Stimulated activated naive B cell treated with anti-CD40 and anti-IgM and Interleukin-4, amounts not matched to agents 10 μg/mL and 1 μg/mL and 100 μg/mL, for 72 hours (primary cell): ENCODE measurements at regions not wholly inside any gene's neighbourhood (a gene's known extent, or its start where the extent isn't known, plus 50 kb on each side); places are given as distances from the start of the nearest gene placed in this dataset.
A peak's percentile ranks its signal among the peaks of the same experiment; 100 is the strongest.
"Not testable (repeated sequence)": the region's sequence is repeated elsewhere in the genome, so short reads cannot be mapped to it uniquely, and the experiment has no call there.

ENCODE experiments used
- ATAC-seq, 2 donors: fragments of 150-1000 bp; cut with Tn5 transposase; replicated peaks; 2 replicates each; pipeline ENCODE4 v1.10.0; 2021; ENCODE audit warnings: moderate library complexity in 1 of 2
- DNase-seq: peaks from one replicate; pipeline ENCODE4 v3.0.0; 2021
- H3K27ac Mint-ChIP-seq: one replicate; pipeline ENCODE4 v1.8.0; 2022; ENCODE audit warnings: mild to moderate bottlenecking, mixed read lengths
- H3K27me3 Mint-ChIP-seq, 2 donors: one replicate each; pipeline ENCODE4 v1.8.0; 2022; ENCODE audit warnings: mixed read lengths in 2 of 2
- H3K36me3 Mint-ChIP-seq, 2 donors: one replicate each; pipeline ENCODE4 v1.8.0; 2022; ENCODE audit warnings: mixed read lengths in 2 of 2, mild to moderate bottlenecking in 1 of 2
- H3K4me1 Mint-ChIP-seq, 2 donors: one replicate each; pipeline ENCODE4 v1.8.0; 2022; ENCODE audit warnings: mixed read lengths in 2 of 2, mild to moderate bottlenecking in 1 of 2
- H3K4me3 Mint-ChIP-seq, 2 donors: one replicate each; pipeline ENCODE4 v1.8.0; 2022; ENCODE audit warnings: mild to moderate bottlenecking in 2 of 2, mixed read lengths in 2 of 2, moderate library complexity in 1 of 2
- H3K9me3 Mint-ChIP-seq, 2 donors: one replicate each; pipeline ENCODE4 v1.8.0; 2022; ENCODE audit warnings: mixed read lengths in 2 of 2, mild to moderate bottlenecking in 1 of 2

DNA sequence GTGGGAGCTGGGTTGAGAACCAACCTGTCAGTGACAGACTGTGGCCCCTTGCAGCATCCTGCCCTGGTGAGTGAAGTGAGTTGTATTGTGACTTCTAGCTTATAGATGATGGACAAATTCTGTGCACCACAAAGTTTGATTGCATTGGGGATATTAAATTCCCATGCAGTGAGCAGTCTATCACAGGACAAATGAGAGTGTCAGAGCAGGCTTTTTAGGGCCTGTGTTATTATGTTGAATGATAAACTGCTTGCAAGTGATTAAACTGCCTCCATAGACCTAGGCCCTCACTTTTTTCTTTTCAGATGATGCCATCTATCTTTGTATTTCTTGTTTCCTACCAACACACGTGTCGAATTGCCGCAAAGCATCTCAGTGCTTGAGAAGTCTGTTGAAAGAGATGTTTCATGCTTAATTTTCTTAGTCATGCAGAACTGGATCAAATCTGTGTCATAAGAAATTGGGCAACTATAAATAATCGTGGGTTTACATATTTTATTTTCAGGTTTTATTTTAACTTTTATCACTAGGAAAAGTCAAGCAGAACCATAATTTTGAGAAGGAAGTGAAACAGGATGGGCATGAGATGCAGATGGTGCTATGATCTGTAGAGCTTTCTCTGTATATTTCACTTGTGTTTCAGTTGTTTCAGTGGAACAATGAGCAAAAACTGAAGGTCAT lies 199.2 kb downstream of the S1PR1 start:
- Mint-ChIP-seq H3K36me3 (no peaks in the 10 kb centered on the region), H3K9me3 (no peaks in the 10 kb centered on the region), H3K4me1 (peaks cover 20 to 44% of the 10 kb centered on the region in 2 donors), H3K4me3 (peak overlapping the region in 1 of 2 donors; percentile 28), H3K27me3 (no peaks in the 10 kb centered on the region), H3K27ac (peak overlapping the region; percentile 81)
- DNase-seq (no peak), ATAC-seq (peak; percentile 90)

GRCh38 chr1:101437800-101438199 lies 201.0 kb downstream of the S1PR1 start:
- Mint-ChIP-seq H3K4me3 (no peak overlapping the region), H3K9me3 (no peaks in the 10 kb centered on the region), H3K36me3 (no peaks in the 10 kb centered on the region), H3K27ac (no peak overlapping the region), H3K4me1 (peaks cover 13 to 44% of the 10 kb centered on the region in 2 donors), H3K27me3 (no peaks in the 10 kb centered on the region)
- no peak for ATAC-seq
- no peak for DNase-seq

- Mint-ChIP-seq H3K27ac (no peak overlapping the region), H3K4me3 (no peak overlapping the region), H3K9me3 (no peaks in the 10 kb centered on the region), H3K4me1 (peaks cover 13 to 42% of the 10 kb centered on the region in 2 donors), H3K36me3 (no peaks in the 10 kb centered on the region), H3K27me3 (no peaks in the 10 kb centered on the region)
- ATAC-seq (peak; percentile 39 to 44), DNase-seq (no peak)
These were observed 201.5 kb downstream of the S1PR1 start for GRCh38 chr1:101438359-101438758.

DNA sequence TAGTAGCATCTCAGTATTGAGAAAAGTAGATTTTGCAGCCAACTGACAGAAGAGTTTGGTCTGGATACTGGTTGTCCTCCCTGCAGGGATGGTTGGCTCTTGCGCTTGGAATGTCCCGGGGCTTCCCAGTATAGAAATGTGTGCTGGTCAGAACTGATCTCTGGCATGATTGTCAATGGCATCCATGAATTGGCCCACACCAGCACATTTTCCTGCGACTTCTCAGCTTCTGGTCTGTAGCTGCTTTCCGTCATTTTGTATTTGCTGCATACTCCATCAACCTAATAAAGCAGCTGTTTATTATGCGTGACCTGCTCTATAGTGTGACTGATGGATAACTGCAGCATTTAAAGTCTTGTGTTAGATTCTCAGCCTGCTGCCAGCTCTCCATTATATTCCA lies 203.7 kb downstream of the S1PR1 start:
- Mint-ChIP-seq H3K27ac (no peak overlapping the region), H3K27me3 (no peaks in the 10 kb centered on the region), H3K9me3 (no peaks in the 10 kb centered on the region), H3K4me3 (no peak overlapping the region), H3K36me3 (no peaks in the 10 kb centered on the region), H3K4me1 (peaks cover 15 to 42% of the 10 kb centered on the region in 2 donors)
- DNase-seq (no peak), ATAC-seq (no peak)

DNA sequence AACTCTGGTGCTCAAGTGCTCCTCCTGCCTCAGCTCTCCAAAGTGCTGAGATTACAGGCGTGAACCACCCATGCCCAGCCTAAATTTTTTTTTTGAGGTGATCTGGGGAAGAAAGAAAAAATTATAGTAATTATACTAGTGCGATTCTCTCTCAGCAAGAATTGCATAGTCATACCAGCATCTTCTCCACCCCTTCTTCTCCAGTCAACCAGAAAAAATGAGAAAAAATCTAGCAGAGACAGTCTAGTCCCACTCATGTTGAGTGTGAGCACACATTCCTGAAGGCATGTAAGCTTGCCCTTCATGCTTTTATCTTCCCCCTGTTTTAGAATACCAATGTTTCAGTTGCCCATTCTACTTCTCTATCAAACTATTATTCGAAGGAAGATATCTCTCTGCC lies 207.6 kb downstream of the S1PR1 start:
- Mint-ChIP-seq H3K4me3 (no peak overlapping the region), H3K36me3 (no peaks in the 10 kb centered on the region), H3K27me3 (peaks cover 12 to 13% of the 10 kb centered on the region in 2 donors), H3K27ac (no peak overlapping the region), H3K9me3 (no peaks in the 10 kb centered on the region), H3K4me1 (peaks cover 2 to 6% of the 10 kb centered on the region in 2 donors)
- ATAC-seq (peak in 1 of 2 donors; percentile 61), DNase-seq (no peak)

DNA sequence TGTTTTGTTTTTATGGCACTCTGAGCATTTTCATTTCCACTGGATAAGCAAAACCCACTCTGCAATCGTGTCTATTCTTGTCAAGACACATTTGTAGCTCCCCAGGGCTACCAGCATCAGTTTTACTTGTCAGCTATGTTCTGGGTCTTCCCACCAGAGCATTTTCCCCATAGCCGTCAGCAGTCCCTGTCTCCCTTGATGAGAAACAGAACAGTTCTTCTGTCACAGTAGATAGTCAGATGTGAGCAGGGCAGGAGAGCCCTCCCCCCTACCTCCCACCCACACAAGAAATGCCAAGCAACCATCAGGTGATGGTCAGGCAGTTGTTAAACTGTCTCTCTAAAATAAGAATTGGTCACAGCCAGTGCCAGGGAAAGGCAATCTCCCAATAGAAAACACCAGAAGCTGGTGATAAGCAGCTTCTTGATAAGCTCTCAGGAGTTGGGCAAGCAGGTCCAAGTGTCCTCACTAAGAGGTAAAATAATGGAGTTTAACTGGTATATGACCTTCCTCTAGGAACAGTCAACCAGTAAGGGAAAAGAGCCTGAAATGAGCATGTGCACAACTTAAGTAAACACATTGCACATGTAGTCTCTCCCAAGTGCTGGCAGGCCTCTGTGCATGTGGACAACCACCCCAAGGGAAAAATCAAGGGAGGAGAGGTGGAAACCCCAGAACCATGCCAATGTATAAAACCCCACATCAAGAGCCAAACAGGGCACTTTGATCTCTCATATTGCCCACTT lies 208.2 kb downstream of the S1PR1 start:
- no peak for DNase-seq
- no peak for ATAC-seq
- H3K9me3 Mint-ChIP-seq, result no peaks in the 10 kb centered on the region
- no peak overlapping the region for H3K27ac Mint-ChIP-seq
- H3K4me1 Mint-ChIP-seq, result peaks cover 9 to 11% of the 10 kb centered on the region in 2 donors
- H3K27me3 Mint-ChIP-seq, result peaks cover 12 to 13% of the 10 kb centered on the region in 2 donors
- no peaks in the 10 kb centered on the region for H3K36me3 Mint-ChIP-seq
- no peak overlapping the region for H3K4me3 Mint-ChIP-seq

GRCh38 chr1:101448018-101448417 lies 211.2 kb downstream of the S1PR1 start:
- no peak for ATAC-seq
- Mint-ChIP-seq H3K9me3 (no peaks in the 10 kb centered on the region), H3K4me3 (no peak overlapping the region), H3K4me1 (peaks cover 16 to 25% of the 10 kb centered on the region in 2 donors), H3K36me3 (no peaks in the 10 kb centered on the region), H3K27me3 (peaks cover 12 to 13% of the 10 kb centered on the region in 2 donors), H3K27ac (no peak overlapping the region)
- no peak for DNase-seq

- not testable (repeated sequence) for ATAC-seq, H3K9me3 Mint-ChIP-seq, H3K4me3 Mint-ChIP-seq, DNase-seq, H3K27ac Mint-ChIP-seq, H3K36me3 Mint-ChIP-seq
- peaks cover 25 to 35% of the 10 kb centered on the region in 2 donors for H3K4me1 Mint-ChIP-seq
- peaks cover 12 to 13% of the 10 kb centered on the region in 2 donors for H3K27me3 Mint-ChIP-seq
These were observed 213.9 kb downstream of the S1PR1 start for GRCh38 chr1:101450691-101451090.

DNA sequence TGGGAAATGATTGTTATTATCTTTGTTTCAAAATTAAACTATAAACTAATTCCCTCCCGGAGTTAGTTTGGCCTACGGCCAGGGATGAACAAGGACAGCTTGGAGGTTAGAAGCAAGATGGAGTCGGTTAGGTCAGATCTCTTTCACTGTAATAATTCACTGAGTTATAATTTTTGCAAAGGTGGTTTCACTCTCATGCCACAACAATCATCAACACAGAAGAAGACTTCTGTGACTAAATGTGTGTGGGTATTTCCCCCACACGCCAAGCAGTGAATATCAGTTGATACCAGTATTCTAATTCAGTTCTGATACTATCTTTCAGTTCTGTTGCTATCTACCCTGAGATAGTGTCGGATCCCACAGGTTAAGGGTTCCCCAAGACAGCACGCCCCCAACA lies 215.1 kb downstream of the S1PR1 start:
- ATAC-seq (peak; percentile 83 to 85), DNase-seq (no peak)
- no peak overlapping the region for H3K4me3 Mint-ChIP-seq
- peaks cover 4 to 16% of the 10 kb centered on the region in 2 donors for H3K27me3 Mint-ChIP-seq
- no peaks in the 10 kb centered on the region for H3K36me3 Mint-ChIP-seq
- peaks cover 25 to 35% of the 10 kb centered on the region in 2 donors for H3K4me1 Mint-ChIP-seq
- no peak overlapping the region for H3K27ac Mint-ChIP-seq
- H3K9me3 Mint-ChIP-seq, result no peaks in the 10 kb centered on the region

DNA sequence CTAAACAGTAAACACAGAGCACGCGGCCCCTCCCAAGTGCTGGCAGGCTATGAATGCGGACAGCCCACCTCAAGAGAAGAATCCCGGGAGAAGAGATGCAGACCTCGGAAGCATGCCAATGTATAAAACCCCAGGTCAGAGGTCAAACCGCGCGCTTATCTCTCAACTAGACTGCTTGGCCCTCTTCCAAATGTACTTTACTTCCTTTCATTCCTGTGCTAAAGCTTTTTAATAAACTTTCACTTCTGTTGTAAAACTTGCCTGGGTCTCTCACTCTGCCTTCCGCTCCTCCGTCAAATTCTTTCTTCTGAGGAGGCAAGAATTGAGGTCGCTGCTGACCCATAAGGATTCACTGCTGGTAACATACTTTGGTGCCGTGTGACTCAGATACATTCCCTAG lies 216.0 kb downstream of the S1PR1 start:
- DNase-seq (no peak), ATAC-seq (no peak)
- Mint-ChIP-seq H3K36me3 (no peaks in the 10 kb centered on the region), H3K27me3 (peaks cover 0 to 12% of the 10 kb centered on the region in 2 donors), H3K4me1 (peaks cover 25 to 35% of the 10 kb centered on the region in 2 donors), H3K27ac (no peak overlapping the region), H3K9me3 (no peaks in the 10 kb centered on the region), H3K4me3 (no peak overlapping the region)

- Mint-ChIP-seq H3K4me3 (no peak overlapping the region), H3K27me3 (peaks cover 0 to 5% of the 10 kb centered on the region in 2 donors), H3K27ac (no peak overlapping the region), H3K9me3 (no peaks in the 10 kb centered on the region), H3K36me3 (no peaks in the 10 kb centered on the region), H3K4me1 (peaks cover 25 to 35% of the 10 kb centered on the region in 2 donors)
- peak; percentile 25 to 44 for ATAC-seq
- DNase-seq, result no peak
These were observed 217.0 kb downstream of the S1PR1 start for GRCh38 chr1:101453844-101454243.

GRCh38 chr1:101455166-101455565 lies 218.3 kb downstream of the S1PR1 start:
- H3K4me3 Mint-ChIP-seq, result no peak overlapping the region
- H3K9me3 Mint-ChIP-seq, result no peaks in the 10 kb centered on the region
- no peak overlapping the region for H3K27ac Mint-ChIP-seq
- no peak for DNase-seq
- peaks cover 0 to 5% of the 10 kb centered on the region in 2 donors for H3K27me3 Mint-ChIP-seq
- no peaks in the 10 kb centered on the region for H3K36me3 Mint-ChIP-seq
- H3K4me1 Mint-ChIP-seq, result peaks cover 18 to 29% of the 10 kb centered on the region in 2 donors
- no peak for ATAC-seq

DNA sequence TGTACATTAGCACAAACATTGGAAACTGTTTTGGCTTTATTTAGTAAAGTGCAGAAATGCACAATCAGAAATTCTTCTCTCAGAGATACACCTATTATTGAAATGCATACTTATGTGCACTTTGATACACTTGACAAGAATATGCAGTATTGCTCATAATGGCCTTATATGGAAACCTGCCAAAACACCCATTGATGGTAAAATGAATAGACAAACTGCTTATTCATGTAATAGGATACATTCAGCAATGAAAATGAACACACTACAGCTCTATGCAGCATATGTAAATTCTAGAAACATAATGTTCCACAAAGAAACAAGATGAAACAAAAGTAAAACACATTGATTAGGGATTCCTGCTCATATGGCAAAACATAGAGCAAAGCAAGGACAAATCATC lies 223.9 kb downstream of the S1PR1 start:
- ATAC-seq, result no peak
- Mint-ChIP-seq H3K27ac (no peak overlapping the region), H3K4me1 (no peaks in the 10 kb centered on the region), H3K36me3 (peaks cover 0 to 3% of the 10 kb centered on the region in 2 donors), H3K9me3 (peaks cover 0 to 3% of the 10 kb centered on the region in 2 donors), H3K4me3 (no peak overlapping the region), H3K27me3 (peaks cover 0 to 5% of the 10 kb centered on the region in 2 donors)
- DNase-seq, result no peak

DNA sequence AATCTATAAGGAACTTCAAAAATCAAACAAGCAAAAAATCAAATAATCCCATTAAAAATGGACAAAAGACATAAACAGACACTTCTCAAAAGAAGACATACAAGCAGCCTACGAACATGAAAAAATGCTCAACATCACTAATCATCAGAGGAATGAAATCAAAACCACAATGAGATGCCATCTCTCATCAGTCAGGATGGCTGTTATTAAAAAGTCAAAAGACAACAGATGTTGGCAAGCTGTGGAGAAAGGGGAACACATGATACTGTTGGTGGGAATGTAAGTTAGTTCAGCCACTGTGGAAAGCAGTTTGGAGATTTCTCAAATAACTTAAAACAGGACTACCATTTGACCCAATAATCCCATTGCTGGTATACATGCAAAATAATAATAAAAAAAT lies 226.4 kb downstream of the S1PR1 start:
- Mint-ChIP-seq H3K9me3 (peaks cover 0 to 3% of the 10 kb centered on the region in 2 donors), H3K27ac (no peak overlapping the region), H3K27me3 (no peaks in the 10 kb centered on the region), H3K36me3 (peaks cover 0 to 3% of the 10 kb centered on the region in 2 donors), H3K4me3 (no peak overlapping the region), H3K4me1 (no peaks in the 10 kb centered on the region)
- no peak for DNase-seq
- no peak for ATAC-seq

GRCh38 chr1:101465941-101466340 lies 229.1 kb downstream of the S1PR1 start:
- H3K4me1 Mint-ChIP-seq, result no peaks in the 10 kb centered on the region
- peaks cover 0 to 8% of the 10 kb centered on the region in 2 donors for H3K9me3 Mint-ChIP-seq
- ATAC-seq (no peak), DNase-seq (no peak)
- H3K27ac Mint-ChIP-seq, result no peak overlapping the region
- H3K36me3 Mint-ChIP-seq, result peaks cover 0 to 3% of the 10 kb centered on the region in 2 donors
- no peak overlapping the region for H3K4me3 Mint-ChIP-seq
- H3K27me3 Mint-ChIP-seq, result no peaks in the 10 kb centered on the region
